Activated T-helper 2 cell treated with anti-CD3 and anti-CD28 coated beads, Interferon-gamma antibody, Interleukin-2, Interleukin-4, amounts not matched to agents 10 μg/mL and 5 μg/mL and 100 μg/mL, durations not matched to agents 14 hours and 24 hours and 36 hours (primary cell): ENCODE measurements at regions not wholly inside any gene's neighbourhood (a gene's known extent, or its start where the extent isn't known, plus 50 kb on each side); places are given as distances from the start of the nearest gene placed in this dataset.
"Not testable (repeated sequence)": the region's sequence is repeated elsewhere in the genome, so short reads cannot be mapped to it uniquely, and the experiment has no call there.

Experiments used
- DNase-seq: peaks from one replicate; pipeline ENCODE4 v3.0.0; 2021; ENCODE audit warnings: low spot score
- H3K27ac Mint-ChIP-seq: one replicate; pipeline ENCODE4 v1.8.0; 2021; ENCODE audit warnings: mixed read lengths
- H3K27me3 Mint-ChIP-seq: one replicate; pipeline ENCODE4 v1.8.0; 2021; ENCODE audit warnings: low read depth, mixed read lengths
- H3K36me3 Mint-ChIP-seq: one replicate; pipeline ENCODE4 v1.8.0; 2021; ENCODE audit warnings: low read depth, mixed read lengths
- H3K4me1 Mint-ChIP-seq: one replicate; pipeline ENCODE4 v1.8.0; 2021; ENCODE audit warnings: low read depth, mixed read lengths
- H3K4me3 Mint-ChIP-seq: one replicate; pipeline ENCODE4 v1.8.0; 2021; ENCODE audit warnings: low read depth, mild to moderate bottlenecking, moderate library complexity, mixed read lengths
- H3K9me3 Mint-ChIP-seq: one replicate; pipeline ENCODE4 v1.8.0; 2021; ENCODE audit warnings: mixed read lengths
- intact Hi-C: fragments of 100-400 bp; cut with micrococcal nuclease; formaldehyde crosslinking; loops from one replicate; pipeline ENCODE4 v1.15.1; 2023

GRCh38 chr11:38718659-38719058, 2120.6 kb upstream of the RAG2 start:
- no peaks in the 10 kb centered on the region for H3K36me3 Mint-ChIP-seq
- H3K27me3 Mint-ChIP-seq = no peaks in the 10 kb centered on the region
- intact Hi-C loops = no loop called here
- H3K4me3 Mint-ChIP-seq = no peak overlapping the region
- no peaks in the 10 kb centered on the region for H3K4me1 Mint-ChIP-seq
- peaks cover 37% of the 10 kb centered on the region for H3K9me3 Mint-ChIP-seq
- H3K27ac Mint-ChIP-seq = no peak overlapping the region
- DNase-seq = no peak

- Mint-ChIP-seq H3K9me3 (peaks cover 36% of the 10 kb centered on the region), H3K36me3 (no peaks in the 10 kb centered on the region), H3K27ac (no peak overlapping the region), H3K4me3 (no peak overlapping the region), H3K4me1 (no peaks in the 10 kb centered on the region), H3K27me3 (no peaks in the 10 kb centered on the region)
- DNase-seq = no peak
- intact Hi-C loops = no loop called here
These were observed 2120.0 kb upstream of the RAG2 start for GRCh38 chr11:38718049-38718448.

- Mint-ChIP-seq H3K27ac (no peak overlapping the region), H3K36me3 (no peaks in the 10 kb centered on the region), H3K27me3 (no peaks in the 10 kb centered on the region), H3K9me3 (peaks cover 27% of the 10 kb centered on the region), H3K4me1 (no peaks in the 10 kb centered on the region), H3K4me3 (no peak overlapping the region)
- no peak for DNase-seq
- intact Hi-C loops = no loop called here
These were observed 2113.1 kb upstream of the RAG2 start for GRCh38 chr11:38711110-38711509.

- Mint-ChIP-seq H3K27ac (no peak overlapping the region), H3K4me3 (no peak overlapping the region), H3K9me3 (peaks cover 22% of the 10 kb centered on the region), H3K4me1 (no peaks in the 10 kb centered on the region), H3K27me3 (no peaks in the 10 kb centered on the region), H3K36me3 (no peaks in the 10 kb centered on the region)
- DNase-seq = no peak
- intact Hi-C loops = no loop called here
These were observed 2112.2 kb upstream of the RAG2 start for GRCh38 chr11:38710262-38710661.

DNA sequence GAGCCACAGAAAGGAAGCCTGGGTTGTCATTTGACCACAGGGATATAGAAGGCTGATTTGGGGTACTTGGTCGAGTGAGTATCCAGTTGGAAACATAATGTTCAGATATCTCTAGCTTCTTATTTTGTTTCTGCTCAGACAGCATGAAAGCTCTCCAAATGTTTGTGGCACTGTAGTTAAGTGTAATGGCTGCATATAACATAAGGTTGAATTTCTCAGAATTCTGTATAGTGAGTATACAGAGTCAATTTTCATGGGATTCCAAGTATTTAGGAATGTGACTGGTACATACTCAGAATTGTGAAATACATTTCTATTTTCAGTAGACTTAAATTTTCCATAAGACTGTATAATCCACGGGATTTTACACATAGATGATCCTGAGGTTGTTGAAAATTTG, 2102.1 kb upstream of the RAG2 start:
- intact Hi-C loops = no loop called here
- Mint-ChIP-seq H3K27ac (no peak overlapping the region), H3K9me3 (peaks cover 46% of the 10 kb centered on the region), H3K4me1 (no peaks in the 10 kb centered on the region), H3K36me3 (no peaks in the 10 kb centered on the region), H3K27me3 (no peaks in the 10 kb centered on the region), H3K4me3 (no peak overlapping the region)
- DNase-seq = no peak

DNA sequence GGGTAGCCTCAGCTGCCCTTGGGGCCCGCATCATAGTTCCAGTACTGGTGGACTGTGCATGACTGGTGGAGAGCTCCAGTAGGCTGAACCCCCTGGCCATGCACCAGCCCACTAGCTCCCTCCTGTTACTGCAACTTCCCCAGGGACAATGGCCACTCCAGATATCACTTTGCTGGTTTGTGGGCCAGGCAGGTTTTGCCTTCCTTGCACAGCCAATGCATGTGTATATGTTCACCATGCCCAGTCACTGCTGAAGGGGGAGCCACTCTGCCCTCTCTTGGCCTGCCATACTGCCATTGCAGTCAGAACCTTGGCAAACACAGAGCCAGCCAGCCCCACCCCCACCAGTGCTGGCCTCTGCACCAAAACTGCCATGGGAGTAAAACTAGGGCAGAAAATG, 2095.3 kb upstream of the RAG2 start:
- Mint-ChIP-seq H3K9me3 (peaks cover 51% of the 10 kb centered on the region), H3K27ac (no peak overlapping the region), H3K27me3 (no peaks in the 10 kb centered on the region), H3K4me1 (no peaks in the 10 kb centered on the region), H3K36me3 (no peaks in the 10 kb centered on the region), H3K4me3 (no peak overlapping the region)
- no peak for DNase-seq
- intact Hi-C loops = no loop called here

GRCh38 chr11:38690211-38690610, 2092.2 kb upstream of the RAG2 start:
- intact Hi-C loops, H3K4me1 Mint-ChIP-seq, H3K27me3 Mint-ChIP-seq, H3K27ac Mint-ChIP-seq, DNase-seq, H3K4me3 Mint-ChIP-seq, H3K36me3 Mint-ChIP-seq: not testable (repeated sequence)
- peaks cover 39% of the 10 kb centered on the region for H3K9me3 Mint-ChIP-seq

- no peaks in the 10 kb centered on the region for H3K36me3 Mint-ChIP-seq
- H3K9me3 Mint-ChIP-seq = peaks cover 28% of the 10 kb centered on the region
- no peaks in the 10 kb centered on the region for H3K4me1 Mint-ChIP-seq
- H3K27me3 Mint-ChIP-seq = no peaks in the 10 kb centered on the region
- no peak overlapping the region for H3K4me3 Mint-ChIP-seq
- no peak for DNase-seq
- intact Hi-C loops = no loop called here
- H3K27ac Mint-ChIP-seq = no peak overlapping the region
These were observed 2089.0 kb upstream of the RAG2 start for GRCh38 chr11:38687008-38687407.

- Mint-ChIP-seq H3K27ac (no peak overlapping the region), H3K27me3 (no peaks in the 10 kb centered on the region), H3K9me3 (peaks cover 28% of the 10 kb centered on the region), H3K36me3 (no peaks in the 10 kb centered on the region), H3K4me3 (no peak overlapping the region), H3K4me1 (no peaks in the 10 kb centered on the region)
- no peak for DNase-seq
- intact Hi-C loops = no loop called here
These were observed 2085.4 kb upstream of the RAG2 start for GRCh38 chr11:38683484-38683883.

DNA sequence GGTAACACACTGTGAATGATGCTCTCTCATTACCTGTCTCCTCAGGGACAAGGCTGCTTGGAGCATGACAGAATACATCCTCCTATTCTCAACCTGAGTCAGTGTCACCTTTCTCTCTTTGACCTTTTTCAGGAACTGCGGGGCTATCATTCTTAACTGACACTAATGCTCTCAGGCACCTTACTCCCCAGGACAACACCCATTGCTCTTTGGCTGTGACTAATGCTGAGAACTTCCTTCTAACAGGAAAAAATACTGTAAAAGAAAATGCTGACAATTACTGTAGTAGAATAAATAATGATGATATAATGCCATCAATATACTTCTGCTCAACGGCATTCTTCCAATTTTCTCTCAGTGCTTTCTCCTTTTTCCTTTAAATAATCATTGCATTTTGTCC, 2082.7 kb upstream of the RAG2 start:
- no peaks in the 10 kb centered on the region for H3K27me3 Mint-ChIP-seq
- DNase-seq = no peak

GRCh38 chr11:38680166-38680565, 2082.1 kb upstream of the RAG2 start:
- H3K36me3 Mint-ChIP-seq = no peaks in the 10 kb centered on the region
- no peak overlapping the region for H3K4me3 Mint-ChIP-seq
- intact Hi-C loops = no loop called here

More for the DNA sequence above, 2082.7 kb upstream of the RAG2 start:
- intact Hi-C loops = no loop called here
- Mint-ChIP-seq H3K4me1 (no peaks in the 10 kb centered on the region), H3K4me3 (no peak overlapping the region), H3K9me3 (peaks cover 32% of the 10 kb centered on the region), H3K36me3 (no peaks in the 10 kb centered on the region), H3K27ac (no peak overlapping the region)

GRCh38 chr11:38672445-38672844, 2074.4 kb upstream of the RAG2 start:
- Mint-ChIP-seq H3K9me3 (peaks cover 49% of the 10 kb centered on the region), H3K27me3 (no peaks in the 10 kb centered on the region), H3K4me3 (no peak overlapping the region), H3K36me3 (no peaks in the 10 kb centered on the region), H3K27ac (no peak overlapping the region), H3K4me1 (no peaks in the 10 kb centered on the region)
- DNase-seq = no peak
- intact Hi-C loops = no loop called here

More at GRCh38 chr11:38680166-38680565, 2082.1 kb upstream of the RAG2 start:
- no peak for DNase-seq
- no peaks in the 10 kb centered on the region for H3K27me3 Mint-ChIP-seq
- H3K27ac Mint-ChIP-seq = no peak overlapping the region
- peaks cover 36% of the 10 kb centered on the region for H3K9me3 Mint-ChIP-seq
- H3K4me1 Mint-ChIP-seq = no peaks in the 10 kb centered on the region

GRCh38 chr11:38667359-38667758, 2069.3 kb upstream of the RAG2 start:
- Mint-ChIP-seq H3K27ac (no peak overlapping the region), H3K4me3 (no peak overlapping the region), H3K9me3 (peaks cover 40% of the 10 kb centered on the region), H3K36me3 (no peaks in the 10 kb centered on the region), H3K27me3 (no peaks in the 10 kb centered on the region), H3K4me1 (no peaks in the 10 kb centered on the region)
- intact Hi-C loops = no loop called here
- DNase-seq = no peak

DNA sequence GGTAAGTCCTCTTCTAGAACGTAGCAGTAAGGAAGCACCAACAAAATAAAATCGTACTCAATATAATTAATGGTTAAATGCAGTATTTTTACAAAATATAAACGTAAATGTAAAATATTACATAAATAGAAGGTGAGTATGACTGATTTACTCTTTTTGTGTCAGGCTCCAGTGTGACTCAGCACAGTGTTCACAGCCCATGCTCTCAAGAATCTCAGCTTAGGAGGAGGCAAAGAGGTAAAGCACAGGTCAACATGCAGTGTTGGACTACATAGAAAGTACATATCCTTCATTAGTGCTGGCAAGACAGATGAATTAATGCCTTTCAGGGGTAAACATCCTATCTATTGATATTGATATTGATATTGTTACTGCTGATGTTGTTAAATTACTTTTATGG, 2050.6 kb upstream of the RAG2 start:
- Mint-ChIP-seq H3K4me1 (no peaks in the 10 kb centered on the region), H3K27ac (no peak overlapping the region), H3K36me3 (no peaks in the 10 kb centered on the region), H3K9me3 (peaks cover 19% of the 10 kb centered on the region), H3K27me3 (no peaks in the 10 kb centered on the region), H3K4me3 (no peak overlapping the region)
- no peak for DNase-seq
- intact Hi-C loops = no loop called here
